Prostate gland (tissue), 2 donors: ENCODE measurements at regions not wholly inside any gene's neighbourhood (a gene's known extent, or its start where the extent isn't known, plus 50 kb on each side); places are given as distances from the start of the nearest gene placed in this dataset.

Experiments
- DNase-seq: peaks from one replicate; pipeline ENCODE4 v3.0.0-alpha.2; 2019; ENCODE audit warnings: low spot score
- H3K27ac ChIP-seq, 2 donors: fragments of 200-600 bp; sonication (generic); 2 replicates each; pipeline ENCODE4 v1.5.1; 2017 to 2019
- H3K27me3 ChIP-seq: fragments of 200-600 bp; sonication (generic); replicated peaks from 2 replicates; pipeline ENCODE4 v1.5.1; 2019; ENCODE audit not compliant: insufficient read depth
- H3K36me3 ChIP-seq, 2 donors: fragments of 200-600 bp; sonication (generic); 1 replicate in 1 of 2; 2 replicates in 1 of 2; pipeline versions ENCODE4 v1.5.1 to v1.8.1; 2017 to 2019
- H3K4me1 ChIP-seq: fragments of 200-600 bp; sonication (generic); replicated peaks from 2 replicates; pipeline ENCODE4 v1.5.1; 2019
- H3K4me3 ChIP-seq, 2 donors: fragments of 200-600 bp; sonication (generic); 2 replicates each; pipeline ENCODE4 v1.5.1; 2017 to 2019
- H3K9me3 ChIP-seq: fragments of 200-600 bp; sonication (generic); 2 replicates; pipeline ENCODE4 v1.5.1; 2017
- POLR2A ChIP-seq: fragments of 450-650 bp; IDR thresholded peaks from one replicate; pipeline ENCODE4 v1.6.1; 2016; ENCODE audit warnings: antibody characterized with exemption, mild to moderate bottlenecking
- POLR2AphosphoS5 ChIP-seq: sonication (generic); formaldehyde crosslinking; IDR thresholded peaks from one replicate; pipeline ENCODE4 v1.6.1; 2017; ENCODE audit warnings: antibody characterized with exemption
- WGBS: methylation state at CpG from one replicate; pipeline ENCODE4 v1.1.5; 2018; 5-methylcytosine and 5-hydroxymethylcytosine counted together
- intact Hi-C: fragments of 100-400 bp; cut with DNase I; formaldehyde crosslinking; loops from one replicate; pipeline ENCODE4 v1.14.2; 2022
- TF ChIP-seq, protein P1 (sequence below), 4 experiments: fragments of 200-600 bp in 2 of 4; fragments of 450-650 bp in 2 of 4; sonication (generic) in 2 of 4; IDR thresholded peaks; 1 replicate in 3 of 4; 2 replicates in 1 of 4; pipeline ENCODE4 v1.5.1; 2016 to 2019; ENCODE audit warnings: antibody characterized with exemption in 4 of 4, mild to moderate bottlenecking in 2 of 4, moderate library complexity in 2 of 4

GRCh38 chr20:40778894-40779496, 90.0 kb upstream of the MAFB start:
- DNase-seq = no peak
- intact Hi-C loops = no loop called here
- Histone ChIP-seq H3K4me1 (no peaks in the 10 kb centered on the region), H3K36me3 (no peaks in the 10 kb centered on the region), H3K9me3 (no peaks in the 10 kb centered on the region), H3K4me3 (no peak overlapping the region), H3K27me3 (no peaks in the 10 kb centered on the region), H3K27ac (no peak overlapping the region)
- TF ChIP-seq, protein P1, sequence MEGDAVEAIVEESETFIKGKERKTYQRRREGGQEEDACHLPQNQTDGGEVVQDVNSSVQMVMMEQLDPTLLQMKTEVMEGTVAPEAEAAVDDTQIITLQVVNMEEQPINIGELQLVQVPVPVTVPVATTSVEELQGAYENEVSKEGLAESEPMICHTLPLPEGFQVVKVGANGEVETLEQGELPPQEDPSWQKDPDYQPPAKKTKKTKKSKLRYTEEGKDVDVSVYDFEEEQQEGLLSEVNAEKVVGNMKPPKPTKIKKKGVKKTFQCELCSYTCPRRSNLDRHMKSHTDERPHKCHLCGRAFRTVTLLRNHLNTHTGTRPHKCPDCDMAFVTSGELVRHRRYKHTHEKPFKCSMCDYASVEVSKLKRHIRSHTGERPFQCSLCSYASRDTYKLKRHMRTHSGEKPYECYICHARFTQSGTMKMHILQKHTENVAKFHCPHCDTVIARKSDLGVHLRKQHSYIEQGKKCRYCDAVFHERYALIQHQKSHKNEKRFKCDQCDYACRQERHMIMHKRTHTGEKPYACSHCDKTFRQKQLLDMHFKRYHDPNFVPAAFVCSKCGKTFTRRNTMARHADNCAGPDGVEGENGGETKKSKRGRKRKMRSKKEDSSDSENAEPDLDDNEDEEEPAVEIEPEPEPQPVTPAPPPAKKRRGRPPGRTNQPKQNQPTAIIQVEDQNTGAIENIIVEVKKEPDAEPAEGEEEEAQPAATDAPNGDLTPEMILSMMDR (IDR thresholded peaks at IDR 0.05) = no peak
- no peak for TF ChIP-seq POLR2A
- TF ChIP-seq POLR2AphosphoS5 = no peak
- WGBS = 76% methylated on average over 2 of the region's 2 CpGs

- no peak for DNase-seq
- TF ChIP-seq POLR2AphosphoS5 (no peak), POLR2A (no peak)
- TF ChIP-seq, protein P1 (IDR thresholded peaks at IDR 0.05) = no peak
- no peaks in the 10 kb centered on the region for H3K27me3 ChIP-seq
- H3K4me3 ChIP-seq = no peak overlapping the region
- no peaks in the 10 kb centered on the region for H3K9me3 ChIP-seq
- WGBS = 63% methylated on average over 14 of the region's 14 CpGs
- H3K36me3 ChIP-seq = no peaks in the 10 kb centered on the region
- H3K4me1 ChIP-seq = no peaks in the 10 kb centered on the region
- H3K27ac ChIP-seq = no peak overlapping the region
- intact Hi-C loops = no loop called here
Observed at GRCh38 chr20:40781327-40782042, 92.4 kb upstream of the MAFB start.

GRCh38 chr20:40782043-40782368, 93.0 kb upstream of the MAFB start:
- TF ChIP-seq POLR2AphosphoS5 (no peak), POLR2A (no peak)
- TF ChIP-seq, protein P1 (IDR thresholded peaks at IDR 0.05) = no peak
- Histone ChIP-seq H3K27me3 (no peaks in the 10 kb centered on the region), H3K4me3 (no peak overlapping the region), H3K4me1 (no peaks in the 10 kb centered on the region), H3K9me3 (no peaks in the 10 kb centered on the region), H3K36me3 (no peaks in the 10 kb centered on the region), H3K27ac (no peak overlapping the region)
- no peak for DNase-seq
- 86% methylated on average over 11 of the region's 11 CpGs for WGBS
- intact Hi-C loops = no loop called here

- Histone ChIP-seq H3K9me3 (no peaks in the 10 kb centered on the region), H3K36me3 (no peaks in the 10 kb centered on the region), H3K4me3 (no peak overlapping the region), H3K4me1 (no peaks in the 10 kb centered on the region), H3K27me3 (no peaks in the 10 kb centered on the region), H3K27ac (no peak overlapping the region)
- intact Hi-C loops = no loop called here
- DNase-seq = no peak
- TF ChIP-seq POLR2AphosphoS5 (no peak), POLR2A (no peak)
- TF ChIP-seq, protein P1 (IDR thresholded peaks at IDR 0.05) = no peak
- WGBS = 89% methylated on average over 3 of the region's 3 CpGs
Observed at GRCh38 chr20:40785346-40785745, 96.3 kb upstream of the MAFB start.

- 93% methylated on average over 11 of the region's 11 CpGs for WGBS
- H3K36me3 ChIP-seq = no peaks in the 10 kb centered on the region
- no peak for DNase-seq
- H3K9me3 ChIP-seq = no peaks in the 10 kb centered on the region
- intact Hi-C loops = no loop called here
- no peak overlapping the region for H3K27ac ChIP-seq
- no peaks in the 10 kb centered on the region for H3K27me3 ChIP-seq
- H3K4me1 ChIP-seq = no peaks in the 10 kb centered on the region
- H3K4me3 ChIP-seq = no peak overlapping the region
- TF ChIP-seq POLR2AphosphoS5 (no peak), POLR2A (no peak)
- TF ChIP-seq, protein P1 (IDR thresholded peaks at IDR 0.05) = no peak
Observed at GRCh38 chr20:40786336-40786735, 97.3 kb upstream of the MAFB start.
